ENCODE measurements at regions not wholly inside any gene's neighbourhood (a gene's known extent, or its start where the extent isn't known, plus 50 kb on each side); places are given as distances from the start of the nearest gene placed in this dataset.

- ChIA-PET POLR2A (no interaction called here), CTCF (interaction anchor here (1.1 kb wide), 1 partner anchor 171 kb away, joined by 4 read pairs; no protein-coding TSS in a partner anchor)
- TF ChIP-seq CTCF (IDR thresholded peaks at IDR 0.05; ENCODE audit: insufficient read depth, low read length, missing control alignments) = no peak
- no peak for DNase-seq (ENCODE audit: low read depth, low spot score)
- H3K4me3 ChIP-seq (ENCODE audit: low read depth, low read length) = no peak overlapping the region
Observed at GRCh38 chr10:107579970-107580369, 415.5 kb upstream of the SORCS1 start.

GRCh38 chr10:107577221-107577620 lies 412.7 kb upstream of the SORCS1 start:
- CTCF ChIA-PET = no interaction called here
- no peak for TF ChIP-seq CTCF (IDR thresholded peaks at IDR 0.05; ENCODE audit: insufficient read depth, low read length, missing control alignments)

GRCh38 chr10:107576746-107577145 lies 412.2 kb upstream of the SORCS1 start:
- ChIA-PET CTCF (no interaction called here), POLR2A (no interaction called here)
- no peak for DNase-seq (ENCODE audit: low read depth, low spot score)
- TF ChIP-seq CTCF (IDR thresholded peaks at IDR 0.05; ENCODE audit: insufficient read depth, low read length, missing control alignments) = no peak
- H3K4me3 ChIP-seq (ENCODE audit: low read depth, low read length) = no peak overlapping the region

More at GRCh38 chr10:107577221-107577620, 412.7 kb upstream of the SORCS1 start:
- DNase-seq (ENCODE audit: low read depth, low spot score) = no peak
- H3K4me3 ChIP-seq (ENCODE audit: low read depth, low read length) = no peak overlapping the region
- POLR2A ChIA-PET = no interaction called here

- POLR2A ChIA-PET = no interaction called here
- CTCF ChIA-PET = no interaction called here
- no peak overlapping the region for H3K4me3 ChIP-seq (ENCODE audit: low read depth, low read length)
- DNase-seq (ENCODE audit: low read depth, low spot score) = no peak
- no peak for TF ChIP-seq CTCF (IDR thresholded peaks at IDR 0.05; ENCODE audit: insufficient read depth, low read length, missing control alignments)
Observed at GRCh38 chr10:107565014-107565413, 400.5 kb upstream of the SORCS1 start.

GRCh38 chr10:107561136-107561650 lies 396.7 kb upstream of the SORCS1 start:
- CTCF ChIA-PET = interaction anchor here (1.6 kb wide), 1 partner anchor 19 kb away, joined by 3 read pairs; no protein-coding TSS in a partner anchor
- no peak for TF ChIP-seq CTCF (IDR thresholded peaks at IDR 0.05; ENCODE audit: insufficient read depth, low read length, missing control alignments)
- POLR2A ChIA-PET = no interaction called here
- H3K4me3 ChIP-seq (ENCODE audit: low read depth, low read length) = no peak overlapping the region
- no peak for DNase-seq (ENCODE audit: low read depth, low spot score)

- CTCF ChIA-PET = no interaction called here
- H3K4me3 ChIP-seq (ENCODE audit: low read depth, low read length) = no peak overlapping the region
- no peak for DNase-seq (ENCODE audit: low read depth, low spot score)
- TF ChIP-seq CTCF (IDR thresholded peaks at IDR 0.05; ENCODE audit: insufficient read depth, low read length, missing control alignments) = no peak
- POLR2A ChIA-PET = no interaction called here
Observed at GRCh38 chr10:107557916-107558315, 393.4 kb upstream of the SORCS1 start.

Measured in AG04449 (cell line).